ENCODE measurements at regions not wholly inside any gene's neighbourhood (a gene's known extent, or its start where the extent isn't known, plus 50 kb on each side); places are given as distances from the start of the nearest gene placed in this dataset.

DNA sequence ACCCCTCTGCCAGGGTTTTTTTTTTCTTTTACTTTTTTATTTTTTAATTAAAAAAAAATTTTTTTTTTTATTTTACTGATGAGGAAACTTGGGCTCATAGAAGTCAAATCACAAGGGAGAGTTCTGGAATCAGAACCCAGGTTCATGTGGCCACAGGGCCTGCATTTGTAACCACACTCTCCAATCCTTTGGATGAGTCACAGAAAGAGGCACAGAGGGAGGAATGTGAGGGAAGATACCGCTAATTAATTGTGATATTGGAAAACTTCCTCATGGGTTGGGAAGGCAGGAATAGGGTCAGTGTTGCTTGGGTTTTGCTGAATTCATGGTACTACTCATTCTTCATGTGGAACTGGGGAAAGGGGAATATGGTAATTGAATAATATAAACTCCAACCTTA is 132.9 kb upstream of the SLC6A11 start:
- TF ChIP-seq EZH2 (IDR thresholded peaks at IDR 0.05; ENCODE audit: low read depth, unreplicated experiment) (no peak), NANOG (IDR thresholded peaks at IDR 0.05; ENCODE audit: borderline replicate concordance) (no peak), ZNF114 (CRISPR knock-in tag; IDR thresholded peaks at IDR 0.05) (no peak), JUNB (IDR thresholded peaks at IDR 0.05; ENCODE audit: unreplicated experiment) (no peak), EZH2phosphoT487 (IDR thresholded peaks at IDR 0.05; ENCODE audit: unreplicated experiment) (no peak), STAT1 (IDR thresholded peaks at IDR 0.05; ENCODE audit: unreplicated experiment) (no peak), POLR2AphosphoS5 (IDR thresholded peaks at IDR 0.05; ENCODE audit: low read depth) (no peak), ZNF331 (CRISPR knock-in tag; IDR thresholded peaks at IDR 0.05; ENCODE audit: low read depth) (no peak), CREB1 (CRISPR knock-in tag; IDR thresholded peaks at IDR 0.05; ENCODE audit: low read depth) (no peak)
- TF ChIP-seq, protein P1, sequence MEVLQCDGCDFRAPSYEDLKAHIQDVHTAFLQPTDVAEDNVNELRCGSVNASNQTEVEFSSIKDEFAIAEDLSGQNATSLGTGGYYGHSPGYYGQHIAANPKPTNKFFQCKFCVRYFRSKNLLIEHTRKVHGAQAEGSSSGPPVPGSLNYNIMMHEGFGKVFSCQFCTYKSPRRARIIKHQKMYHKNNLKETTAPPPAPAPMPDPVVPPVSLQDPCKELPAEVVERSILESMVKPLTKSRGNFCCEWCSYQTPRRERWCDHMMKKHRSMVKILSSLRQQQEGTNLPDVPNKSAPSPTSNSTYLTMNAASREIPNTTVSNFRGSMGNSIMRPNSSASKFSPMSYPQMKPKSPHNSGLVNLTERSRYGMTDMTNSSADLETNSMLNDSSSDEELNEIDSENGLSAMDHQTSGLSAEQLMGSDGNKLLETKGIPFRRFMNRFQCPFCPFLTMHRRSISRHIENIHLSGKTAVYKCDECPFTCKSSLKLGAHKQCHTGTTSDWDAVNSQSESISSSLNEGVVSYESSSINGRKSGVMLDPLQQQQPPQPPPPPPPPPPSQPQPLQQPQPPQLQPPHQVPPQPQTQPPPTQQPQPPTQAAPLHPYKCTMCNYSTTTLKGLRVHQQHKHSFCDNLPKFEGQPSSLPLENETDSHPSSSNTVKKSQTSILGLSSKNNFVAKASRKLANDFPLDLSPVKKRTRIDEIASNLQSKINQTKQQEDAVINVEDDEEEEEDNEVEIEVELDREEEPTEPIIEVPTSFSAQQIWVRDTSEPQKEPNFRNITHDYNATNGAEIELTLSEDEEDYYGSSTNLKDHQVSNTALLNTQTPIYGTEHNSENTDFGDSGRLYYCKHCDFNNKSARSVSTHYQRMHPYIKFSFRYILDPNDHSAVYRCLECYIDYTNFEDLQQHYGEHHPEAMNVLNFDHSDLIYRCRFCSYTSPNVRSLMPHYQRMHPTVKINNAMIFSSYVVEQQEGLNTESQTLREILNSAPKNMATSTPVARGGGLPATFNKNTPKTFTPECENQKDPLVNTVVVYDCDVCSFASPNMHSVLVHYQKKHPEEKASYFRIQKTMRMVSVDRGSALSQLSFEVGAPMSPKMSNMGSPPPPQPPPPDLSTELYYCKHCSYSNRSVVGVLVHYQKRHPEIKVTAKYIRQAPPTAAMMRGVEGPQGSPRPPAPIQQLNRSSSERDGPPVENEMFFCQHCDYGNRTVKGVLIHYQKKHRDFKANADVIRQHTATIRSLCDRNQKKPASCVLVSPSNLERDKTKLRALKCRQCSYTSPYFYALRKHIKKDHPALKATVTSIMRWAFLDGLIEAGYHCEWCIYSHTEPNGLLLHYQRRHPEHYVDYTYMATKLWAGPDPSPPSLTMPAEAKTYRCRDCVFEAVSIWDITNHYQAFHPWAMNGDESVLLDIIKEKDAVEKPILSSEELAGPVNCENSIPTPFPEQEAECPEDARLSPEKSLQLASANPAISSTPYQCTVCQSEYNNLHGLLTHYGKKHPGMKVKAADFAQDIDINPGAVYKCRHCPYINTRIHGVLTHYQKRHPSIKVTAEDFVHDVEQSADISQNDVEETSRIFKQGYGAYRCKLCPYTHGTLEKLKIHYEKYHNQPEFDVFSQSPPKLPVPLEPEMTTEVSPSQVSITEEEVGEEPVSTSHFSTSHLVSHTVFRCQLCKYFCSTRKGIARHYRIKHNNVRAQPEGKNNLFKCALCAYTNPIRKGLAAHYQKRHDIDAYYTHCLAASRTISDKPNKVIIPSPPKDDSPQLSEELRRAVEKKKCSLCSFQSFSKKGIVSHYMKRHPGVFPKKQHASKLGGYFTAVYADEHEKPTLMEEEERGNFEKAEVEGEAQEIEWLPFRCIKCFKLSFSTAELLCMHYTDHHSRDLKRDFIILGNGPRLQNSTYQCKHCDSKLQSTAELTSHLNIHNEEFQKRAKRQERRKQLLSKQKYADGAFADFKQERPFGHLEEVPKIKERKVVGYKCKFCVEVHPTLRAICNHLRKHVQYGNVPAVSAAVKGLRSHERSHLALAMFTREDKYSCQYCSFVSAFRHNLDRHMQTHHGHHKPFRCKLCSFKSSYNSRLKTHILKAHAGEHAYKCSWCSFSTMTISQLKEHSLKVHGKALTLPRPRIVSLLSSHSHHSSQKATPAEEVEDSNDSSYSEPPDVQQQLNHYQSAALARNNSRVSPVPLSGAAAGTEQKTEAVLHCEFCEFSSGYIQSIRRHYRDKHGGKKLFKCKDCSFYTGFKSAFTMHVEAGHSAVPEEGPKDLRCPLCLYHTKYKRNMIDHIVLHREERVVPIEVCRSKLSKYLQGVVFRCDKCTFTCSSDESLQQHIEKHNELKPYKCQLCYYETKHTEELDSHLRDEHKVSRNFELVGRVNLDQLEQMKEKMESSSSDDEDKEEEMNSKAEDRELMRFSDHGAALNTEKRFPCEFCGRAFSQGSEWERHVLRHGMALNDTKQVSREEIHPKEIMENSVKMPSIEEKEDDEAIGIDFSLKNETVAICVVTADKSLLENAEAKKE (CRISPR knock-in tag; IDR thresholded peaks at IDR 0.05): no peak
- TF ChIP-seq, protein P2, sequence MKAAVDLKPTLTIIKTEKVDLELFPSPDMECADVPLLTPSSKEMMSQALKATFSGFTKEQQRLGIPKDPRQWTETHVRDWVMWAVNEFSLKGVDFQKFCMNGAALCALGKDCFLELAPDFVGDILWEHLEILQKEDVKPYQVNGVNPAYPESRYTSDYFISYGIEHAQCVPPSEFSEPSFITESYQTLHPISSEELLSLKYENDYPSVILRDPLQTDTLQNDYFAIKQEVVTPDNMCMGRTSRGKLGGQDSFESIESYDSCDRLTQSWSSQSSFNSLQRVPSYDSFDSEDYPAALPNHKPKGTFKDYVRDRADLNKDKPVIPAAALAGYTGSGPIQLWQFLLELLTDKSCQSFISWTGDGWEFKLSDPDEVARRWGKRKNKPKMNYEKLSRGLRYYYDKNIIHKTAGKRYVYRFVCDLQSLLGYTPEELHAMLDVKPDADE (IDR thresholded peaks at IDR 0.05): no peak
- TF ChIP-seq, protein P3, sequence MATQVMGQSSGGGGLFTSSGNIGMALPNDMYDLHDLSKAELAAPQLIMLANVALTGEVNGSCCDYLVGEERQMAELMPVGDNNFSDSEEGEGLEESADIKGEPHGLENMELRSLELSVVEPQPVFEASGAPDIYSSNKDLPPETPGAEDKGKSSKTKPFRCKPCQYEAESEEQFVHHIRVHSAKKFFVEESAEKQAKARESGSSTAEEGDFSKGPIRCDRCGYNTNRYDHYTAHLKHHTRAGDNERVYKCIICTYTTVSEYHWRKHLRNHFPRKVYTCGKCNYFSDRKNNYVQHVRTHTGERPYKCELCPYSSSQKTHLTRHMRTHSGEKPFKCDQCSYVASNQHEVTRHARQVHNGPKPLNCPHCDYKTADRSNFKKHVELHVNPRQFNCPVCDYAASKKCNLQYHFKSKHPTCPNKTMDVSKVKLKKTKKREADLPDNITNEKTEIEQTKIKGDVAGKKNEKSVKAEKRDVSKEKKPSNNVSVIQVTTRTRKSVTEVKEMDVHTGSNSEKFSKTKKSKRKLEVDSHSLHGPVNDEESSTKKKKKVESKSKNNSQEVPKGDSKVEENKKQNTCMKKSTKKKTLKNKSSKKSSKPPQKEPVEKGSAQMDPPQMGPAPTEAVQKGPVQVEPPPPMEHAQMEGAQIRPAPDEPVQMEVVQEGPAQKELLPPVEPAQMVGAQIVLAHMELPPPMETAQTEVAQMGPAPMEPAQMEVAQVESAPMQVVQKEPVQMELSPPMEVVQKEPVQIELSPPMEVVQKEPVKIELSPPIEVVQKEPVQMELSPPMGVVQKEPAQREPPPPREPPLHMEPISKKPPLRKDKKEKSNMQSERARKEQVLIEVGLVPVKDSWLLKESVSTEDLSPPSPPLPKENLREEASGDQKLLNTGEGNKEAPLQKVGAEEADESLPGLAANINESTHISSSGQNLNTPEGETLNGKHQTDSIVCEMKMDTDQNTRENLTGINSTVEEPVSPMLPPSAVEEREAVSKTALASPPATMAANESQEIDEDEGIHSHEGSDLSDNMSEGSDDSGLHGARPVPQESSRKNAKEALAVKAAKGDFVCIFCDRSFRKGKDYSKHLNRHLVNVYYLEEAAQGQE (IDR thresholded peaks at IDR 0.05; ENCODE audit: unreplicated experiment): no peak
- TF ChIP-seq, protein P4, sequence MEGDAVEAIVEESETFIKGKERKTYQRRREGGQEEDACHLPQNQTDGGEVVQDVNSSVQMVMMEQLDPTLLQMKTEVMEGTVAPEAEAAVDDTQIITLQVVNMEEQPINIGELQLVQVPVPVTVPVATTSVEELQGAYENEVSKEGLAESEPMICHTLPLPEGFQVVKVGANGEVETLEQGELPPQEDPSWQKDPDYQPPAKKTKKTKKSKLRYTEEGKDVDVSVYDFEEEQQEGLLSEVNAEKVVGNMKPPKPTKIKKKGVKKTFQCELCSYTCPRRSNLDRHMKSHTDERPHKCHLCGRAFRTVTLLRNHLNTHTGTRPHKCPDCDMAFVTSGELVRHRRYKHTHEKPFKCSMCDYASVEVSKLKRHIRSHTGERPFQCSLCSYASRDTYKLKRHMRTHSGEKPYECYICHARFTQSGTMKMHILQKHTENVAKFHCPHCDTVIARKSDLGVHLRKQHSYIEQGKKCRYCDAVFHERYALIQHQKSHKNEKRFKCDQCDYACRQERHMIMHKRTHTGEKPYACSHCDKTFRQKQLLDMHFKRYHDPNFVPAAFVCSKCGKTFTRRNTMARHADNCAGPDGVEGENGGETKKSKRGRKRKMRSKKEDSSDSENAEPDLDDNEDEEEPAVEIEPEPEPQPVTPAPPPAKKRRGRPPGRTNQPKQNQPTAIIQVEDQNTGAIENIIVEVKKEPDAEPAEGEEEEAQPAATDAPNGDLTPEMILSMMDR (conservative IDR thresholded peaks at IDR 0.05; ENCODE audit: low read depth in 2 of 2): no peak
- Histone ChIP-seq H3K4me2 (no peak overlapping the region), H2AFZ (no peak overlapping the region), H3K4me1 (ENCODE audit: insufficient read depth) (no peaks in the 10 kb centered on the region), H3K4me3 (no peak overlapping the region), H3K27me3 (ENCODE audit: insufficient read depth) (no peaks in the 10 kb centered on the region), H3K27ac (ENCODE audit: low read depth) (no peak overlapping the region), H3K9me2 (ENCODE audit: insufficient read depth) (no peaks in the 10 kb centered on the region), H3K79me2 (replicated peaks; ENCODE audit: insufficient read depth) (no peaks in the 10 kb centered on the region), H4K20me1 (replicated peaks; ENCODE audit: insufficient read depth) (no peaks in the 10 kb centered on the region), H3K36me3 (ENCODE audit: insufficient read depth) (no peaks in the 10 kb centered on the region), H3F3A (replicated peaks; ENCODE audit: low read depth) (no peaks in the 10 kb centered on the region)
- Mint-ChIP-seq H3K4me3 (no peak overlapping the region), H3K27ac (no peak overlapping the region), H3K27me3 (ENCODE audit: insufficient read depth, low read depth, poor library complexity) (peaks cover 3% of the 10 kb centered on the region), H3K36me3 (ENCODE audit: low read depth) (no peaks in the 10 kb centered on the region), H3K4me1 (no peaks in the 10 kb centered on the region), H3K9me3 (no peaks in the 10 kb centered on the region)
- no peak for DNase-seq (ENCODE audit: low spot score)
- no peak for ATAC-seq
